Activated T-cell treated with anti-CD3 and anti-CD28 coated beads, Interleukin-2, amount 50 U/mL, for 1 hour (primary cell): ENCODE measurements at regions not wholly inside any gene's neighbourhood (a gene's known extent, or its start where the extent isn't known, plus 50 kb on each side); places are given as distances from the start of the nearest gene placed in this dataset.
"Not testable (repeated sequence)": the region's sequence is repeated elsewhere in the genome, so short reads cannot be mapped to it uniquely, and the experiment has no call there.

Experiments used
- DNase-seq: peaks from one replicate; pipeline ENCODE4 v3.0.0-alpha.2; 2020

- DNase-seq, result no peak
These were observed 518.3 kb upstream of the ZNF337 start for GRCh38 chr20:26214991-26215390.

DNA sequence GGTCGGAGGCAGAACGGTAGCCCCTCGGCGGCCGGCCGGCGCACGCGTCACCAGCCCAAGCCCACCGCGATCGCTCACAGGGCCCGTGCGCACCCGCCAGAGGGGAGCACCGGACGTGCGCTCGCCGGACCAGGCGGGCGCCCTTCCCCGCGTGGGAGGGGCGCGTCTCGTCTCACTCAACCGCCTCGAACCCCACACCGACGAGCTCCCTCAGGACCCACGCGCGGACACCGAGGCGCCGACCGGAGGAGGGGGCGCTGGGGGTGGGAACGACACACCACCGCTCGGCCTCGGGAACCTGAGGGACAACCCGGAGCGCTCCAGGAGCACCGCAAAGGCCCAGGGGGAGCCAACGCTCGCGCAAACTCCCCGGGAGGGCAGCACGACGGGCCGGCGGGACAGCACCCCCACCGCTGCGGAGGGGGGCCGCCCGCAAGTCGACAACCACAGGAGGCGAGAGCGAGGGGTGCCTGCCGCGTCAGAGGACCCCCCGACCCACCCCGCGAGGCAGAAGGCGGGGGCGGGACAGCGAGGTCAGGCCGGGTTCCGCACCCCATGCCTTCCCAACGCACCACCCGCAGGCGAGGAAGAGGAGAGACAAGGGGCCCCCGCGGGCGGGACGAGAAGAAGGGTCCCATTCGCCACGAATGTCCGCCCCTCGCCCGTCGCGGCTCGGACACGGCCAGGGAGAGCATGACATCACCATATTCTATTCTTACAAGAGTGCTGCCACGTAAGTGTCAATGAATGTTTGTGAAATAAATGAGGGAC lies 512.7 kb upstream of the ZNF337 start:
- peak; percentile 30 for DNase-seq

DNA sequence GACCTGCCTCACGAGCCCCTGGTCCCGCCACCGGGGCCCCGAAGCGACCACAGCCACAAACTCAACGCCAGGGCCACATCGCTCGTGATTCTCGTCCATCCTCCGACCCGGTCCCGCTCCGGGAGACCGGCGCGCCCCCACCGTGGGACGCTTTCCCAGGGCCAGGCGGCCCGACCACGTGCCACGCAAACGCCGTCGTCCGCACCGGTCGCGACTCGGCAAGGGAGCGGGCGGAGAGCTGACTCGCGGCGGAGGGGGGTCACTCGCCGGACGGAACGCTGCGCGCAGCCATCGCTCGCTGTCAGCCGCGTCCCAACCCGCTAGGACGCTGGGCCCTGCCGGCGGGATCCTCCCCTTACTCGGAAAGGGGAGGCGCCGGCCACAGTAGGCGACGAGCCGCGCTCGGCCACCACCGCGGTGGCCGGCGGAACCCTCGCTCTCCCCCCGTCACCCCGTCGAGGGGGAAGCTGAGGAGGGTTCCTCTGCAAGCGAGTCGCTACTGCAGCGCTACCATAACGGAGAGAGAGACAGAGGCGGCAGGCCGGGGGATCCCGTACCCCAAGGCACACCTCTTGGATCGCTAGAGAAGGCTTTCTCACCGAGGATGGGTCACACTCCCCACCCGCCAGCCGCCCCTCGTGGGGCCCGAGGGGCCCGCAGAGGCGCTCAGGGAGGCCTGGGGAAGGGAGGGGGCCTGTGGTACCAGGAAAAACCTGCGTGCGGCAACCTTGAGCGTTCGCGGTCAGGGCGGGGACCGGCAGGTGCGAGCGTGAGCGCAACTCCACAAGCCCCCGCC lies 511.8 kb upstream of the ZNF337 start:
- peak; percentile 67 for DNase-seq

GRCh38 chr20:26207967-26208295 lies 511.3 kb upstream of the ZNF337 start:
- DNase-seq, result peak; percentile 37

GRCh38 chr20:26207237-26207966 lies 510.7 kb upstream of the ZNF337 start:
- no peak for DNase-seq

GRCh38 chr20:26205350-26205749 lies 508.7 kb upstream of the ZNF337 start:
- no peak for DNase-seq

DNA sequence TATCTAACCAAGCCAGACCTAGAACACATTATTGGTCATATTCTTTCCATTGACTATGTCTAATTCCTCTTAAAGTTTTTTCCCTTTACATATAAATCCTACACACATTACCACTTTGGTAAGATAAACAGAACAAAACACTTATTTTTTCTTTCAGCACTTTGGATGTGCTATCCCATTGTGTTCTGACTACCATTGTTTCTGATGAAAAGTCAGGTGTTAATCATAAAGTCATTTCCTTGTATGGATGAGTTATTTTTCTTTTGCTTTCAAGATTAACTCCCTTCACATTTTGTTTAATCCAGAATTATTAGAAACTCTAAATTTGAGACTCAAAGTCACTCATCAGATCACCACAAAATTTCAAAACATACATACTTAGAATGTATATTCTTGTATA lies 504.4 kb upstream of the ZNF337 start:
- not testable (repeated sequence) for DNase-seq

DNA sequence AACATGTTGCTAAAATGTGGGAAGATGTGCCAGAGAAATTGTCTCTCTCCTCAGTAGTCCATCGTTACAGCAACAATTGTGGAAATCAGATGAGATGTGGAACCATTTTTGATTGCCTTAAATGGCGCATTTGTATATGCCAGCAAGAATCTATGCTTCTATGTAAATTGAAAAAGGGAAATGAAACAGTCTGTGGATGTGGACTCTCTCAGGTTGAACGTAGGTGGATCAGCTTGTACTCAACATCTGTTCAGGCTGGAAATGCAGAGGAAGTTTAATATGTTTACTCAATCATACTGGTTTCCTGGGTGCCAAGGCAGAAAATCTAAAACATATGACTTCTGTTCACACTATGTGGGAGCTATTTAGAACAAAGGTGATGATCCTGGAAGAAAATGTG lies 490.7 kb upstream of the ZNF337 start:
- DNase-seq, result not testable (repeated sequence)

DNA sequence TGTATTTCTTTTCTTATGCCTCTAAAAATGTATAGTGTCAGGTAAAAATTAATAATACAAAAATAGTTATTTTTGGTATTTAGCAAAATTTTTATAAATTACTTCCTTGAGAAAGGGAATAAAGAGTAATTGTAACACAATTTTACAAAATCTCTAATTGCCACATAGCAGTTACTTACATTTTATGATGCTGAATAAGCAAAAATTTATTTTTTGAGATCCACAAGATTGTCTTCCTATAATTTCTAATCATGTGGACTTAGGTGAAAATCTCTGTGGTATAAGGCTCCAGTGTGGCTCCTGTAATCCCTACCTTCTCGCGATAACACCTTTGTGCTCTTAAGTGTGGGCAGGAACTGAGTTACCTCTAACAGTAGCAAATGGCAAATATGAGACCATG lies 487.1 kb upstream of the ZNF337 start:
- not testable (repeated sequence) for DNase-seq

DNA sequence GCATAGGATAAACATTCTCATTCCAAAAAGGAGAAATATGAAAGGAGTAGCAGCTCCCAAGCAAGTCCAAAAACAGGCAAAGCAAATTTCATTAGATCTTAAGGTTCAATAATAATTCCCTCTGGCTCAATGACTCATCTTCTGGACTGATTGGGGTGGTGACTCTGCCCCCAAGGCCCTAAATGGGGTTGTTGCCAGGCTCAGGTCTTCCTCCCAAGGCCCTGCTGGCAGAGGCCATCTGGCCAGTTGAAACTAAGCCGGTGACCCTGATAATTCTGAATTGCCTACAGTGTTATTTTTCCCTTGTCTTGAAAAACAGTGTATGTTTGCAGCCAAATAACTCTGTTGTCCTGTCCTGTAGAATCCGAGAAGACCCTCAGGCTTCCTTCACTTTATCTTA lies 484.7 kb upstream of the ZNF337 start:
- DNase-seq, result not testable (repeated sequence)

DNA sequence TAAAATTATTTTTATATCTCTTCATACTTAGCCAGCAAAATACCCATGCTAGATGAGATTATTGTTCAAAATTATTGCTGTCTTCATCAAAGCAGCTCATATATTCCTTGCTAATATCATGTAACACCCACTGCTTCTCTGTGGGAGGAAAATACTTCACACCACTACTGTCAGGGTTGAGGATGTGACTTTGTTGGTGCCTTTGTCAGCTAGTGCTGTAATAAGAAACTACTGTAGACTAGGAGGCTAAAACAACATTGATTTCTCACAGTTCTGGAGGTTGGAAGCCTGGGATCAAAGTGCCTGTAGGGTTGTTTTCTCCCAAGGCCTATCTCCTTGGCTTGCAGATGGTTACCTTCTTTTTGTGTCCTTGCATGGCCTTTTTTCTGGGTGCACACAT lies 475.2 kb upstream of the ZNF337 start:
- DNase-seq, result not testable (repeated sequence)

DNA sequence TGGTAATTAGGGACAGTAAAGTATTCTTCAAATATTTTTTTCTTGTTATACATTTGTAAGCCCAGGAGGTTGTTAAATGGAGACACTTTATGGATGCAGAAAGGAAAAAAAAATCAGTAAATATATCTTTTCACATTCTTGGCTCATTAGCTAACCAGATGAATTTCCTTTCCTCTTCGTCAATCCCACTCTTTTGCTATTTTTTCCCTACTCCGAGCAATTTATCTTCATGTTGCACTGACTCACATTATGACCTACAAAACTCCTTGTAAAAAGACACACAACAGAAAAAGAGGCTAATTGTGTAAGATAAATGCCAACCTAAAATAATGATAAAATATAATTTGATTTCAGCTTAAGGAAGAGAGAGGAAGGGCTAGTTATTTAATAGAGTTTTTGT lies 472.9 kb upstream of the ZNF337 start:
- no peak for DNase-seq

- no peak for DNase-seq
These were observed 470.8 kb upstream of the ZNF337 start for GRCh38 chr20:26167499-26167898.

- no peak for DNase-seq
These were observed 467.2 kb upstream of the ZNF337 start for GRCh38 chr20:26163890-26164289.

DNA sequence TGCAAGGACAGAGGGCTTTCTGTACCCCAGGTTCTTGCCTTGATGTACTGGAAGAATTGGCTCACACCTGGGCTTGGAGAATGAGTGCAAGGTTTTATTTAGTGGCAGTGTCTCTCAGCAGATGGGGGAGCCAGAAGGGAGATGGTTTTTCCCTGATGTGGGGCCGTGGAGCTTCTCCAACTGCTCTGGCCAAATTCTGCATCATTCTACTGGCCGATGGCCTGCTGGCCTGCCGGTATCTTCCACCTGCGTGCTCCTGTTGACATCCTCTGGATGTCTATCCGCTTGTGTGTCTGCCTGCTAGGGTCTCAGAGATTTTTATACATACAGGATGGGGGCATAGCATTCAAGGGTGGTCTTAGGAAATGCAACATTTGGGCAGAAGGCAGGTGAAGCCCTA lies 466.5 kb upstream of the ZNF337 start:
- DNase-seq, result not testable (repeated sequence)

DNA sequence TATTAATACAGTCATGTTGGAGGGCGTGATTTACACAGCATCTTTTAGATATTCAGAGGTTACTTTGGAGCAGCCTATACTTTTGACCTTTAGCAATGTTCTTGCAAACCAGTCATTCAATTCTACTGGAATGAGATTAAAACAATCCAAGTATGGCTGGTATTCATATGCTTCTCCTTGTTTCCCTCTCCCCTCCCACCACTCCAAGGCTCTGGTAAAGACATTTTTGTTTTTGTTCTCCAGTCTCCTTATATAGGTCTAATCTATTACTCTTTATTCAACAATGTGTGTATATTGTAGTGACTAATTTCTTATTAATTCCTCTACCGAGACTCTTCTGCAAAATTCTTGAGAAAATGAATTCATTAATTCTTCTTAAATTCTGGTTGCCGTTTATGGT lies 465.1 kb upstream of the ZNF337 start:
- not testable (repeated sequence) for DNase-seq

GRCh38 chr20:26160916-26161315 lies 464.3 kb upstream of the ZNF337 start:
- DNase-seq, result not testable (repeated sequence)

GRCh38 chr20:26154224-26154623 lies 457.6 kb upstream of the ZNF337 start:
- no peak for DNase-seq

- no peak for DNase-seq
These were observed 438.9 kb upstream of the ZNF337 start for GRCh38 chr20:26135325-26136110.

- DNase-seq, result no peak
These were observed 438.0 kb upstream of the ZNF337 start for GRCh38 chr20:26134606-26135005.

DNA sequence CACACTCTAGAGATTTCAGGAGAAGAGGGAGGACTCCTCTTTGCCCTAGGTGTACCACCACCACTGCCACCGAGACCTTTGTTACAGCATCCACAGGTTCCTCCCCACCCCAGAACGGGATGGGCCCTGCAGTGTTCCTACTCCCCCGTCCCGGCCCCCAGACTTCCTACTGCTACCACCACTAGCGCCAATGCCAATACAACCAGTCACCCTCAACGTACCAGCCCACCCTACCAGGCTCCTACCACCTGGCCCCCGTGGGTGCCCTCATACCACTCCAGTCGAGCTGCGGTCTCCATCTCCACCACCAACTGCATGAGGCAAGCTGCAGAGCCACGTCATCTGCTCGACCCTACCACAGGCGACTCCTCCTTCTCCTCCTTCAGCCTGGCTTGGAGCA lies 437.1 kb upstream of the ZNF337 start:
- DNase-seq, result not testable (repeated sequence)

GRCh38 chr20:26120920-26121319 lies 424.3 kb upstream of the ZNF337 start:
- not testable (repeated sequence) for DNase-seq

GRCh38 chr20:26094498-26094897 lies 397.8 kb upstream of the ZNF337 start:
- DNase-seq, result not testable (repeated sequence)
